ENCODE measurements at regions not wholly inside any gene's neighbourhood (a gene's known extent, or its start where the extent isn't known, plus 50 kb on each side); places are given as distances from the start of the nearest gene placed in this dataset.

GRCh38 chr11:76721755-76722677, 51.5 kb upstream of the LRRC32 start:
- in situ Hi-C loops (cut with HindIII; ENCODE audit: low sequenced_read_pairs) = no loop called here
- peak; percentile 91 for DNase-seq (ENCODE audit: low spot score)

DNA sequence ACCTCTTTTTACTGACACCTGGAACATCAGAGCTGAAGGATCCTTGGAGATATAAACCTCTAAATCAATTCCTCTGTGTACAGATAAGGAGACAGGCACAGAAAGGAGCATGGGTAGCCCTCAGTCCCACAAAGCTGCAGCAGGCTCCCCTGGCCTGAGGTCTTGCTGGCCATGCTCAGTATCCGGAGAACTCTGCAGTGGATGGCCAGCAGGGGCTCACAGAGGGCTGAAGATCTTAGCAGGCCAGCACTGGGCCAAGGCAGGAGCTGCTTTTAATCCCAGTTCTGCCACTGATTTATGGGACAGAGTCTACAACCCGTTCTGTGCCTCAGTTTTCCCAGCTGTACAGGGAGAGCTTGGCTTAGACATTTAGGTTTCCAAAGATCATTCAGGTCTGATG, 52.6 kb upstream of the LRRC32 start:
- no peak for DNase-seq (ENCODE audit: low spot score)
- in situ Hi-C loops (cut with HindIII; ENCODE audit: low sequenced_read_pairs) = no loop called here

GRCh38 chr11:76723548-76723947, 53.0 kb upstream of the LRRC32 start:
- in situ Hi-C loops (cut with HindIII; ENCODE audit: low sequenced_read_pairs) = no loop called here
- no peak for DNase-seq (ENCODE audit: low spot score)

DNA sequence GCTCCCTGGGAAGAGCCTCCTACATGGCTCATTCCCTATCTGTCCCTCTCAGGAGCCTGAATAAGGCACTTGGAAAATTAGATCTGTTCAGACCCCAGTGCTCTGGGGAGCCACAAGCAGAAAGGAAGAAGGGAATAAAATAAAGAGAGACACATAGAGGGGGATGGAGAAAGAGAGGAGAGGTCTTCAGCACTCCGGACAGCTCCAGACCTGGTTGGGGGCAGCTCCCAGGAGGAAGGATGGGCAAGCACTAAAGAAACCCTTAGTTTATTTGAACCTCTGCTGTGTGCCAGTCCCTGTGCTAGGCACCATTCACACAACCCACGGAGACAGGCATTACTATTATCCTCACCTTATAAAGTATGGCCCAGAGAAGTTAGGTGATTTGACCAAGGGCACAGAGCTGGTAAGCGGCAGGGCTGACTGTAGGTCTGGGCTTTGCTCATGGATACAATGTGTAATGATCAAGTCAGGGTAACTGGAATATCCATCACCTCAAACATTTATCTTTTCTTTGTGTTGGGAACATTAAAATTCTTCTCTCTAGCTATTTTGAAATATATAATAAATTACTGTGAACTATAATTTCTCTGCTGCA, 53.7 kb upstream of the LRRC32 start:
- no peak for DNase-seq (ENCODE audit: low spot score)
- in situ Hi-C loops (cut with HindIII; ENCODE audit: low sequenced_read_pairs) = no loop called here

DNA sequence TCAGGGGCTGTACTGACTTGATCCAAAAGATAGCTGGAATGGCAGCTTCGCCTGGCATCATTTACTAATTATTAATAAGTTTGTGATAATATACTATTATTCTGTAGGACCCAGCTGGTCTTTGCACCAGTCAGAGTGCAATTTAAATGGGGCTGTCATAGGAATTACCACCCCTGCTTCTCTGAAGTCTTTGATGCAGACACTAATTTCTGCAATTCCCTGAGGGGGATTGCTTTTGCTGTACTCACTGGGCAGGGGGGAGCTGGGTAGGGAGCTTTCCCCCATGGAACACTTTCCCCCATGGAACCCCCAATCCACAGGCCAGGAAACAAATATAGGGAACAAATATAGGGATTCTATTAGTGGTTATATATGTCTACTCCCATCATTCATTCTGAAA, 54.9 kb upstream of the TSKU start:
- DNase-seq (ENCODE audit: low spot score) = no peak
- in situ Hi-C loops (cut with HindIII; ENCODE audit: low sequenced_read_pairs) = no loop called here

- no peak for DNase-seq (ENCODE audit: low spot score)
- in situ Hi-C loops (cut with HindIII; ENCODE audit: low sequenced_read_pairs) = no loop called here
These were observed 54.4 kb upstream of the TSKU start for GRCh38 chr11:76728778-76729177.

DNA sequence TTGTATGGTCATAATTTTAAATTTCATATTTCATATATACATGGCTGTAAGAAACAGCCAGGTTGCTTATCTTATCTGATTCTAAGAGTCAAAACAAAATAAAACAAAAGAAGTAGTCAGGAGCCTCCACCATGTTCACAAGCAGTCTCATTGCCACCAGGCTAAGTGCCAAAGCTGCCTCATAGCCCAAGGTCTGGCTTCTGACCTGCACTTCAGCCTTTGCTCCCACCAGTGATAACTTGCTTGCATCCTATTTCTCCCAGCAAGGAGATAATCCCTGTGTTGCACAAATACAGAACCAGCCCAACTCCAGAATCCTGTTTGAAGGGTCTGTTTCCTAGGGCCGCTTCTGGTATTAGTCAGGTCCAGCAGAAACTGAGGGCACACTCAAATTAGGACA, 53.9 kb upstream of the TSKU start:
- DNase-seq (ENCODE audit: low spot score) = no peak
- in situ Hi-C loops (cut with HindIII; ENCODE audit: low sequenced_read_pairs) = no loop called here

- no peak for DNase-seq (ENCODE audit: low spot score)
- in situ Hi-C loops (cut with HindIII; ENCODE audit: low sequenced_read_pairs) = no loop called here
These were observed 52.1 kb upstream of the TSKU start for GRCh38 chr11:76730887-76731565.

- DNase-seq (ENCODE audit: low spot score) = no peak
- in situ Hi-C loops (cut with HindIII; ENCODE audit: low sequenced_read_pairs) = no loop called here
These were observed 50.5 kb upstream of the TSKU start for GRCh38 chr11:76732643-76733042.
